ENCODE measurements at regions not wholly inside any gene's neighbourhood (a gene's known extent, or its start where the extent isn't known, plus 50 kb on each side); places are given as distances from the start of the nearest gene placed in this dataset.

DNA sequence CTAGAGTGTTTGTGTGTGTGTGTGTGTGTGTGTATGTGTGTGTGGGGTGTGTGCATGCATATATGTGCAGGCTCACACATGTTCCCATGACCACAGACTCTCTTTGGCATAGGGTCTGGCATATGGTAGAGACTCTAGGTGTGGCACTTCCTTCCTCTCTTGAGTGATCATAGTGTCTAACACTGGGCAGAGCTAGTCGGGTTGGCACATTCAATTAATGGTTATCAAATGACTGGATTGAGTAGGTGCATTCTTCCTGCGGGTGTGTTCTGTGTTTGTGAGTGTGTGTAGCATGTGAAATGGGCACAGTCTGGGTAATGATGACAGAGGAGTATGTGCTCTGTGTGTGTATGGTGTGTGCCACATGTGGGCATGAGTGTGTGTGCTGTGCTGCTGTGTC lies 106.5 kb downstream of the EFNB1 start:
- in situ Hi-C loops (cut with HindIII; ENCODE audit: low pct_unique_long_range_greater_than_20kb, low sequenced_read_pairs), result no loop called here
- no TSS peak for BruUV-seq (replicated peaks)
- Histone ChIP-seq H3K27ac (ENCODE audit: low read length) (no peak overlapping the region), H3K27me3 (ENCODE audit: control insufficient read depth, insufficient read depth, low read length) (no peaks in the 10 kb centered on the region), H3K9me3 (ENCODE audit: control insufficient read depth, insufficient read depth, low read depth, low read length) (no peaks in the 10 kb centered on the region), H3K4me3 (ENCODE audit: low read depth in 2 of 2, low read length in 2 of 2) (no peak overlapping the region), H3K36me3 (ENCODE audit: control insufficient read depth, insufficient read depth, low read length) (no peaks in the 10 kb centered on the region), H3K4me1 (ENCODE audit: control insufficient read depth, insufficient read depth, low read length) (no peaks in the 10 kb centered on the region)
- CTCF ChIA-PET, result interaction anchor here (0.7 kb wide), 1 partner anchor 125 kb away, joined by 3 read pairs; no protein-coding TSS in a partner anchor
- POLR2A ChIA-PET, result no interaction called here
- DNase-seq (ENCODE audit: low read depth, low spot score) (no peak), ATAC-seq (no peak)
- intact Hi-C loops (cut with micrococcal nuclease; ENCODE audit: unreplicated experiment), result no loop called here
- TF ChIP-seq, protein P1, sequence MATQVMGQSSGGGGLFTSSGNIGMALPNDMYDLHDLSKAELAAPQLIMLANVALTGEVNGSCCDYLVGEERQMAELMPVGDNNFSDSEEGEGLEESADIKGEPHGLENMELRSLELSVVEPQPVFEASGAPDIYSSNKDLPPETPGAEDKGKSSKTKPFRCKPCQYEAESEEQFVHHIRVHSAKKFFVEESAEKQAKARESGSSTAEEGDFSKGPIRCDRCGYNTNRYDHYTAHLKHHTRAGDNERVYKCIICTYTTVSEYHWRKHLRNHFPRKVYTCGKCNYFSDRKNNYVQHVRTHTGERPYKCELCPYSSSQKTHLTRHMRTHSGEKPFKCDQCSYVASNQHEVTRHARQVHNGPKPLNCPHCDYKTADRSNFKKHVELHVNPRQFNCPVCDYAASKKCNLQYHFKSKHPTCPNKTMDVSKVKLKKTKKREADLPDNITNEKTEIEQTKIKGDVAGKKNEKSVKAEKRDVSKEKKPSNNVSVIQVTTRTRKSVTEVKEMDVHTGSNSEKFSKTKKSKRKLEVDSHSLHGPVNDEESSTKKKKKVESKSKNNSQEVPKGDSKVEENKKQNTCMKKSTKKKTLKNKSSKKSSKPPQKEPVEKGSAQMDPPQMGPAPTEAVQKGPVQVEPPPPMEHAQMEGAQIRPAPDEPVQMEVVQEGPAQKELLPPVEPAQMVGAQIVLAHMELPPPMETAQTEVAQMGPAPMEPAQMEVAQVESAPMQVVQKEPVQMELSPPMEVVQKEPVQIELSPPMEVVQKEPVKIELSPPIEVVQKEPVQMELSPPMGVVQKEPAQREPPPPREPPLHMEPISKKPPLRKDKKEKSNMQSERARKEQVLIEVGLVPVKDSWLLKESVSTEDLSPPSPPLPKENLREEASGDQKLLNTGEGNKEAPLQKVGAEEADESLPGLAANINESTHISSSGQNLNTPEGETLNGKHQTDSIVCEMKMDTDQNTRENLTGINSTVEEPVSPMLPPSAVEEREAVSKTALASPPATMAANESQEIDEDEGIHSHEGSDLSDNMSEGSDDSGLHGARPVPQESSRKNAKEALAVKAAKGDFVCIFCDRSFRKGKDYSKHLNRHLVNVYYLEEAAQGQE (IDR thresholded peaks at IDR 0.05; ENCODE audit: insufficient read depth in 1 of 2, low read depth in 2 of 2, low read length in 1 of 2), result no peak
- TF ChIP-seq, protein P2, sequence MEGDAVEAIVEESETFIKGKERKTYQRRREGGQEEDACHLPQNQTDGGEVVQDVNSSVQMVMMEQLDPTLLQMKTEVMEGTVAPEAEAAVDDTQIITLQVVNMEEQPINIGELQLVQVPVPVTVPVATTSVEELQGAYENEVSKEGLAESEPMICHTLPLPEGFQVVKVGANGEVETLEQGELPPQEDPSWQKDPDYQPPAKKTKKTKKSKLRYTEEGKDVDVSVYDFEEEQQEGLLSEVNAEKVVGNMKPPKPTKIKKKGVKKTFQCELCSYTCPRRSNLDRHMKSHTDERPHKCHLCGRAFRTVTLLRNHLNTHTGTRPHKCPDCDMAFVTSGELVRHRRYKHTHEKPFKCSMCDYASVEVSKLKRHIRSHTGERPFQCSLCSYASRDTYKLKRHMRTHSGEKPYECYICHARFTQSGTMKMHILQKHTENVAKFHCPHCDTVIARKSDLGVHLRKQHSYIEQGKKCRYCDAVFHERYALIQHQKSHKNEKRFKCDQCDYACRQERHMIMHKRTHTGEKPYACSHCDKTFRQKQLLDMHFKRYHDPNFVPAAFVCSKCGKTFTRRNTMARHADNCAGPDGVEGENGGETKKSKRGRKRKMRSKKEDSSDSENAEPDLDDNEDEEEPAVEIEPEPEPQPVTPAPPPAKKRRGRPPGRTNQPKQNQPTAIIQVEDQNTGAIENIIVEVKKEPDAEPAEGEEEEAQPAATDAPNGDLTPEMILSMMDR (IDR thresholded peaks at IDR 0.05), result no peak
- TF ChIP-seq POLR2AphosphoS5 (IDR thresholded peaks at IDR 0.05; ENCODE audit: low read depth, low read length), result no peak
- TF ChIP-seq TCF7L2 (IDR thresholded peaks at IDR 0.05; ENCODE audit: low read depth, low read length), result no peak
- TF ChIP-seq SIN3A (IDR thresholded peaks at IDR 0.05; ENCODE audit: borderline replicate concordance, insufficient read depth, low read depth, low read length), result no peak

DNA sequence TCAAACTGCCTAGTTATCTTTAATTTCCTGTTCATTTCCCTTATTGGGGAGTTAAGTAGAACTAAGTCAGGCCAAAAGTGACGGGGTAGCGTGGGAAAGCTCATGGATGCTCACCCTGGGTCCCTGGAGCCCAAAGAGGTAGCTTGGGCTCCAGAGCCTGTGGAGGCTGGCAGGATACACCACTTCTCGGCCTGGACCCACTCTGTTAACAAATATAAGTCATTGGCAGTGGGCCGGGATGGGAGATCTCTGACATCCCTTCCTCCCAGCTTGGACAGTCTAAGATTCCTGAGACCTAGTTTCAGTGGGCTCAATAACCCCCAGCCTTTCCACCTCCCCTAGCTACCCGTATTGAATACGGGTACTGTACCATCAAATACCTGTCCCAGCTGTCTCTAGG lies 106.1 kb downstream of the EFNB1 start:
- H3K27ac ChIP-seq (ENCODE audit: low read length), result no peak overlapping the region
- ChIA-PET POLR2A (no interaction called here), CTCF (no interaction called here)
- ATAC-seq (no peak), DNase-seq (ENCODE audit: low read depth, low spot score) (no peak)
- H3K9me3 ChIP-seq (ENCODE audit: control insufficient read depth, insufficient read depth, low read depth, low read length), result no peaks in the 10 kb centered on the region
- TF ChIP-seq, protein P1 (IDR thresholded peaks at IDR 0.05; ENCODE audit: insufficient read depth in 1 of 2, low read depth in 2 of 2, low read length in 1 of 2), result no peak
- TF ChIP-seq POLR2AphosphoS5 (IDR thresholded peaks at IDR 0.05; ENCODE audit: low read depth, low read length), result no peak
- TF ChIP-seq SIN3A (IDR thresholded peaks at IDR 0.05; ENCODE audit: borderline replicate concordance, insufficient read depth, low read depth, low read length), result no peak
- no peak for TF ChIP-seq TCF7L2 (IDR thresholded peaks at IDR 0.05; ENCODE audit: low read depth, low read length)
- TF ChIP-seq, protein P2 (IDR thresholded peaks at IDR 0.05), result no peak
- in situ Hi-C loops (cut with HindIII; ENCODE audit: low pct_unique_long_range_greater_than_20kb, low sequenced_read_pairs) (no loop called here), intact Hi-C loops (cut with micrococcal nuclease; ENCODE audit: unreplicated experiment) (no loop called here)
- H3K36me3 ChIP-seq (ENCODE audit: control insufficient read depth, insufficient read depth, low read length), result no peaks in the 10 kb centered on the region
- no peaks in the 10 kb centered on the region for H3K4me1 ChIP-seq (ENCODE audit: control insufficient read depth, insufficient read depth, low read length)
- no peak overlapping the region for H3K4me3 ChIP-seq (ENCODE audit: low read depth in 2 of 2, low read length in 2 of 2)
- BruUV-seq (replicated peaks), result no TSS peak
- H3K27me3 ChIP-seq (ENCODE audit: control insufficient read depth, insufficient read depth, low read length), result no peaks in the 10 kb centered on the region
